ENCODE measurements at regions not wholly inside any gene's neighbourhood (a gene's known extent, or its start where the extent isn't known, plus 50 kb on each side); places are given as distances from the start of the nearest gene placed in this dataset.

DNA sequence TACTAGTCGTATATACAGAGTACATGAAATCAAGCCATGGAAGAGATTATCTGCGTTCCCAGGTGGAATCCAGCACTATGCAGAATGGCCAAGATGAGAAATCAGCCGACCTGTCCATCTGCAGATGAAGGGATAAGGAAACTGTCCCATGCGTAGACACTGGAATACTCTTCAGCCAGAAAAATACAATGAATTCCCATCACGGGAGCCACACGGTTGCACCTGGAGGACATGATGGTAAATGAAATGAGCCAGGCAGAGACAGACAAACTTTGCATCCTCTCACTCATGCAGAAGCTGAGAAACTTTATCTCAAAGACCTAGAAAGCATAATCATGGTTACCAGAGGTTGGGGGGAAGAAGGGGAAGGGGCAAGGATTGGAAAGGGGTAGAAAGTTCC lies 111.9 kb upstream of the TOP3B start:
- no peak for DNase-seq (ENCODE audit: low spot score)

DNA sequence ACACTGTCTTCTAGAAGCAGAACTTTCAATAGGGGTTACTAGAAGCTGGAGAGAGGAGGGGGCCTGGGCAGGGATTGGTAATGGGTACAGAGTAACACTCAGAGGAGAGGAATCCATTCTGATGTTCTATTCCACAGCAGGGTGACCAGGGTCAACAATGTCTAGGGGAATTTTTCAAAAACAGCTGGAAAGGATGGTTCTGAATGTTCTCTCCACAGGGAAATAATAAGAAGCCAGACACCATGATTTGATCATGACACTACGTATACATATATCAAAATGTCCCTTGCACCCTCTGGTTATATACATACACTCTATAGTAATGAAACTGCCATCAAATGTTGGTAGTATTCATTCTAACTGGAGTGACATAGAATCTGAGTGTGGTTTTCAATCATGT lies 111.2 kb upstream of the TOP3B start:
- no peak for DNase-seq (ENCODE audit: low spot score)

DNA sequence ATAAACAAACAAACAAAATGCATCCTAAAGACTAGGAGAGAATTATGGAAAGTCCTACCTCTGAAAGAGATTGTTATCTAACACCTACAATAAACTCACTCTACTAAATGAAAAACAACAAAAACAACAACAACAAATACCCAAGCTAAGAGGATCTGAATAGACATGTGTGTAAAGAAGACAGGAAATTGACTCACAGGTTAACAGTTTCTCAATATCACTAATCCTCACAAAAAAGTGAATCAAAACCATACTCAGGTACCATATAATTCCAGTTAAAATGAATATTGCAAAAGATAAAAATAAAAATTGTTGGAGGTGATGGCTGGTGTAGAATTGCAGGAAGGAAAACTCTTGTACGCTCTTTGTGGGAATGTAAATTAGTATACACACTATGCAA lies 110.4 kb upstream of the TOP3B start:
- DNase-seq (ENCODE audit: low spot score) = no peak

DNA sequence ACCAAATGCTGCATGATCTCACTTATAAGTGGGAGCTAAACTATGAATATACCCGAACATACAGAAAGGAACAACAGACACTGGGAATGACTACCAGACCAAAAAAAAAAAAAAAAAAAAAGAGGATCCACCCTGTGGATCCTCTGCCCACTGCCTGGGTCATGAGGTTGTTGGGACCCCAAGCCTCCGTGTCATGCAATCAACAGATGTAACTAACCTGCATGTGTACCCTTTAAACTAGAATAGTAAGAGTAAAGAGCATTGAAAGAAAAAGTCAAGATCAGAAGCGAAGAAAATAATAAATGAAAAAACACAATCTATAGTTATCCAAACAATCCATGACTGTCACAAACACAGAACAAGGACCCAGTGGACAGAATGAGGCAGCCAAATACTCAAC lies 109.5 kb upstream of the TOP3B start:
- DNase-seq (ENCODE audit: low spot score) = no peak

DNA sequence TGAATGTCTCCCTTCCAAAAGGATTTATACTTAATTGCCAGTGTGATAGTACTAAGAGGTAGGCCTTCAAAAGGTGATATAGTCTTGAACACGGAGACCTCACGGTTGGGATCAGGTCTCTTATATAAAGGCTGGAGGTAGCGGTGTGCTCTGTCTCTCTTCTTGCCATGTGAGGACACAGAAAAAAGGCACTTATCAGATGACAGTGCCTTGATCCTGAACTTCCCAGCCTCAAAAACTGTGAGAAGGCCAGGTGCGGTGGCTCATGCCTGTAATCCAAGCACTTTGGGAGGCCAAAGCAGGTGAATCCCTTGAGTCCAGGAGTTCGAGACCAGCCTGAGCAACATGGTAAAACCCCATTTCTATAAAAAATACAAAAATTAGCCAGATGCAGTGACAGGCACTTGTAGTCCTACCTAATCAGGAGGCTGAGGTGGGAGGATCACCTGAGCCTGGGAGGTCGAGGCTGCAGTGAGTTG lies 108.9 kb upstream of the TOP3B start:
- DNase-seq (ENCODE audit: low spot score) = no peak

DNA sequence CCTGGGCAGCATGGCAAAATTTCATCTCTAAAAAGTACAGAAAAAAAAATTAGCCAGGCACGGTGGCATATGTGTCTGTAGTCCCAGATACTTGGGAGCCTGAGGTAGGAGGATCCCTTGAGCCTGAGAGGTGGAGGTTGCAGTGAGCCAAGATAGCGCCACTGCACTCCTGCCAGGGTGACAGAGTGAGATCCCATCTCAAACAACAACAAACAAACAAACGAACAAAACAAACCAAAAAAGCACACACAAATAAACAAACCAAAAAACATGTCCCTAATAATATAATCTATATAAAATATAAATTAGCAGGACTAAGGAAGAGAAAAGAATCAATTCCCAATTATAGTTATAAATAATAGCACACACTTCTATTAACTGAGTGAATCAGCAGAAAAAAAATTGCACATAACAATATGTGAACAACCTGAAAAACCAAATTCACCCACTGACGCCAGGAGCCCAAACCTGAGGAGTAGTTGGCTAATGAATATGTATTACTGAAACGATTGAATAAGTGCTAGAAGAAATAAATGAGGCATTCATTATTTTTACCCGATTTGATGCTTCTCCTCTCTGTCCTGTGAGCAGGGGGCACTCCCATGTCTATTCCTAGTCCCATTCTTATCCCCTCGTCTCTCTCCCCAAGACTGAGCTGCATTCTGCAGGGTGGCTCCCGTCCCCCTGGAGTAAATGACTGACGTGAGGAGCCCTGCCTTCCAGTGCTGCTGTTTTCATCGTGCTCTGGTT lies 108.2 kb upstream of the TOP3B start:
- no peak for DNase-seq (ENCODE audit: low spot score)

DNA sequence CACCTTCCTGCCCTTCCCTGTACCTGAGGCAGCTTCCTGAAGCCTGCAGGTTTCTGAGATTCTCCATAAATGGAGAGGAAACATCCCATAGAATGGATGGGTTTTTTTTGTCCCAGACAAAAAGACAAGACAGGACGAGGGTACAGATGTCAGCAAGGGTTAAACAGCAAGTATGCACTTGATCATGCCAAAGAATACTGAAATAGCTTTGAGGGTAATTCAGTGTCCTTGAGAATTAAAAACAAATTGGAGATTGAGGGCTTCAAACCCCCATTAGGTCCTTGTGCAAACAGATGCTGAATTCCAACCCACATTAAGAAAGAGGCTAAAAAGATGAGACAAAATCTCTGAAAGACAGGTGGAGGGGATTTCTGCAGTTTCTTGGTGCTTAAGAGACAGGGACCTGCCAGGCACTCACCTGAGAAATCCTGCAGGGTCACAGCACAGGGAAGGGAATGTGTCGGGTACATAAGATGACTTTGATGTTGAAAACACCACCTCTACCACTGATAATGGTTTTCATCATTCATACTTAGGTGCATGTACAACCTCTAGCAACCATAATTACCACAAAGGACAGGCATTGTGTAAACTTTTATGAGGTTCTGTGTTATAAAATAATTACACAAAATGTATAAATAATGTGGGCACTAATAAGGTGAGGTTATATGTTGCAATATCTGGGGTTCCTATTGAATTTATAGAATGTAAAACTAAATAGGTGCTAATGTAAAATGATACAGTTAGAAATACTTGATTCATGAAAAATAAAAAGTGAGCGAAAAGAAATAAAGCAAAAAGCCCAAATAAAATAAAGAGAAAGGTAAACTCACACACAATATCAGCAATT lies 107.1 kb upstream of the TOP3B start:
- no peak for DNase-seq (ENCODE audit: low spot score)

DNA sequence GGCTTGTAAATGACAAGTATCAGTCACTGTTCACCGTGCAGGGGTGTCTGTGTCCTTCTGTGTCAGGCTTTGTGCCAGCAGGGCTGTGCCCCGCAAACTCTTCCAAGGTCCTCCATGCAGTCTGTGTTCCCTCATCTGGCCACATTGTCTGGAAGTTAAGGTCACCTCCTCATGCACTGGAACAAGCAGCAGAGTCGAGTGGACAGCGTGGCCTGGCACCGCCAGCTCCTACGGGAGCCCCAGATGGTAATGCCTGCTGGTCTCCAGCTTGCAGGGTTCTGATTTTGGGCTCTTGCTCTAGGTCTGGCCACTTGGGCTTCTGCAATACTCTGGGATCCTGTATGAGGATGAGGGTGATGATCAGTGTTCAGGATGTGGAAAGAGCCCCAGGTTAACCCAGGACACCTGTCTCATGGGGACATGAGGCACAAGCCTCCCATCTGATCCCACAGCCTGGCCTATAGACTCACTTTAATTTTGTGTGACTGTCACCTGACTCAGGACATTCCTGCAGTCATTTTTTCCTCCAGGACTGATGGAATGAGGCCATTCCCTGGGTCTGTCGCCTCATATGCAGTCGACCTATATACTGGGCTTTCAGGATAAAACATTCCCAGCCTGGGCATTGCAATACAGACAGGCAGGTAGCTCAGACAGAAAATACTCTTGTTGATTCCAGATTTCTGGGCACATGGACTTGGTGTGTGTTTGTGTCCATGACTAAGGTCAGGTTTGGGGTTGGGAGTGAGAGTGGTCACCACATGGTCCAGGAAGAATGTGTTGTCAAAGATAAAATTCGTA lies 106.3 kb upstream of the TOP3B start:
- DNase-seq (ENCODE audit: low spot score) = no peak

DNA sequence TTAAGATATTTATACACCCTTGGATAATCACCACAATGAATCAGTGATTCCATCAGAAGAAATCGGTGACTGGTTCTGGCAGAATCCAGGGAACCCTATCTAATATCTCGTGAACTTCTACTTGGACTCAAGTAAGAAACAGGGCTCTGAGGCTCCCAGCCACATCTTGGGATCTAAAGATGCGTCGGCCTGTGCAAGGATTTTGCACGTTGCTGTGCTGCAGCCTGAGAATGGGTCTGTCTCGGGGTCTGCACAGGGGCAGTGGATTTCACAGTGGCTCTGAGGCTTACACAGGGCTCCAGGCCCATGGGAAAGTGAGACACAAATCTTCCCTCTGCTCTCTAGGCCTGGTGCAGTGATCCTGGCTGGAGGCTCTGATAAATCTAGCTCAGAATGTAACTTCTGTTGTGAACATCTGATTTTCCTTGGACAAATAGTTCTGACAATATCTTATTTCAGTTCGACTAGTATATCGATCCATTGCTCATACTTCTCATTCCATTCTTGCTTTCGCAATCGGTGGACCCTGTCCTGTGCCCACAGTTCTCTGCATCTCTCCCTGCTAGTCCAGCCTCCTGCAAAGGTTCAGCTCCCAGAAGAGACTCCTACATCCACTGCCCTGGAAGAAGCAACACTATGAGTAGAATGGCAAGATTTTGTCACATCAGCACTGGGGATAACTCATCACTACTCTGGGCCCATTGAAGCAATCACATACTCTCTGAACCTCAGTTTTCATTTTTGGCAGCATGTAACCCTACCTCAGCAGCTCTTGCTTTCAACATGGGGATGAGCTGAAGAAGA lies 105.5 kb upstream of the TOP3B start:
- no peak for DNase-seq (ENCODE audit: low spot score)

DNA sequence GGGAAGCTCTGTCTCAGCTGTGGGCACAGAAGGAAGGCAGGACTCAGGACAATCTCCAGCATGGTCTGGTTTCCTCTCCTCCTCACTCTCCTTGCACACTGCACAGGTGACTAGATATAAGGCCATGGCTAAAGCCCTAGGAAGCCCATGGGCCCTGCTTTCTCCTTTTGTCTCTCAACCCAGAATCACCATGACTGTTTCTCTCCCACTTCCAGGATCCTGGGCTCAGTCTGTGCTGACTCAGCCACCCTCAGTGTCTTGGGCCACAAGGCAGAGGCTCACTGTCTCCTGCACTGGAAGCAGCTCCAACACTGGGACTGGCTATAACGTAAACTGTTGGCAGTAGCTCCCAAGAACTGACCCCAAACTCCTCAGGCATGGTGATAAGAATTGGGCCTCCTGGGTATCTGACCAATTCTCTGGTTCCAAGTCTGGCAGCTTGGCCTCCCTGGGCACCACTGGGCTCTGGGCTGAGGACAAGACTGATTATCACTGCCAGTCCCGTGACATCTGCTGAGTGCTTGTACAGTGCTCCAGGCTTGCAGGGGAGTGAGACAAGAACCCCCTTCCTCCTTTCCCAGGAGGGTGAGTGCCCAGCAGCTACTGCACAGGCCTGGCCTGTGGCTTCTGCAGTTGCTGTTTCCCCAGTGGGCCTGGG lies 104.0 kb upstream of the TOP3B start:
- DNase-seq (ENCODE audit: low spot score) = no peak

DNA sequence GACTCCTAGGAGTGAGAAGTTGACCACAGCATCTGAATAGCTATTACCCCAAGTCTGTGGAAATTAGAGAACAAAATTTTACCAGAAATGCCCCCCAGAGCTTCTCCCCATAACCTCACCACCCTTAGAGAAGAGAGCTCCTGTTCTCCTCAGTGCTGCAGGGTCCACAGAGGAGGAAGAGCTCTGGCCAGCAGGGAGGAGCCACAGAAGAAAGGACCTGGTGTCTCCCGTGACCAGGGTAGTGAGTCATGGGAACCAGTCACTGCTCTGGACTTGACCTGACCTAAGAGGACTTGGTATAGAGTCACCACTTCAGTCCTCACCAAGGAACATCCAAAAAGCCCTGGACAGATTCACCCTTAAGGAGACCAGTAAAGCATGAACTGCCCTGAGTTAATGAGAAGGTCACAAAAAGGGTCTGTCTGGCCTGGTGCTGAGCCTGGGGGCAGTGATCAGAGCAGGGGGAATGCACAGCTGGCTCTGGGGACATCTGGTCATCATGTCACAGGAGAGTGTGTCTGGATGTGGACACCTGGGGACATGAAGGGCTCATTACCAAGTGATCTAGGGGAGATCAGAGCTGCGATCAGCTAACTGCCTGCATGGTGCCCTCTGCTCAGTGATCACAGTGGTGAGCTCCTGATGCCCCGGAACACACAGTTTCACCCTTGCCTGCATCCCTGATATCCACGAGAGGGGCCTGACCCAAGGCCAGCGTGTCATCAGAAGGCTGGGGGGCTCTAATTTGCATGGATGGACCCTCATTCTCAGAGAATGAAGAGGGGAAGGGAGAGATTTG lies 103.3 kb upstream of the TOP3B start:
- DNase-seq (ENCODE audit: low spot score) = peak; percentile 3

DNA sequence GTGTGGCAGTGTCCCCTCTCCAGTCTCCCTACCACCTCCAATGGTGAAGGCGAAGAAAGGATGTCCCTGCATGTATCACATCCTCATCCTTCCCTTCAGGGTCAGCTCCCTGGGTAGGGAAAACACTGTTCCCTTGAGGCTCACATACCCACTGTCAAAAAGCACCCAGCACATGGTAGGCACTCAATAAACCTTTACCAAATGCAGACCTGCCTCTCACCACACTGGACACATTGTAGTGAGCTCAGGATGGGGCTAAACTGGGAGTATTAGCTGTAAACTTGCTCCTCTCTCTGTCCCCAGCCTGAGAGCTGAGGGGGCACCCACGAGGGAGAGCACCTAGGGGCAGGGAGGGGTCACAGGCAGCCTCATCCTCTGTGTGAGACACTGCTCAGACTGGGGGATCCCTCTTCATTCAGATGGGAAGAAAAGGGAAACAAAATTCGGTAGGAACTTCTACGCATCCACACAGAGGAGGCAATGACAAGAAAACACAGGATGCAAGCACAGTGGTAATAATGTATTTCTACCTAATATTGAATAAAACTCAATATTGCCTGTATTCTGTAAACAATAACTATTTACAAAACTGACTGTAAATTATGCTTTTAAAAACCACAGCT lies 101.6 kb upstream of the TOP3B start:
- DNase-seq (ENCODE audit: low spot score) = no peak

DNA sequence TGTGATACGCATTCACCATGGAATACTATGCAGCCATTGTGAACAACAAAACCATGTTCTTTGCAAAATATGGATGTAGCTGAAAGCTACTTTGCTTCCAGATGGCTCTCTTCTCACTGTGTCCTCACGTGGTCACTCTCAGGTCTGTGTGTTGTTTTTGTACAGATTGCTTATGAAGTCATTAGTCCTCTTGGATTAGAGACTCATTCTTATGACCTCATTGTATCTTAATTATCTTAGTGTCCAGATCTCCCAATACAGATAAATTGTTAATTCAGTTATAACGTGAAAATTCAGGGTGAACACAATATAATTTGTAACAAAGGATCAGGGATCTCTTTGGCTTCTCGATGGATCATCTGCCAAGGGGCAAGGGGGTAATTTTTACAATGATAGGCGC lies 100.4 kb upstream of the TOP3B start:
- no peak for DNase-seq (ENCODE audit: low spot score)

DNA sequence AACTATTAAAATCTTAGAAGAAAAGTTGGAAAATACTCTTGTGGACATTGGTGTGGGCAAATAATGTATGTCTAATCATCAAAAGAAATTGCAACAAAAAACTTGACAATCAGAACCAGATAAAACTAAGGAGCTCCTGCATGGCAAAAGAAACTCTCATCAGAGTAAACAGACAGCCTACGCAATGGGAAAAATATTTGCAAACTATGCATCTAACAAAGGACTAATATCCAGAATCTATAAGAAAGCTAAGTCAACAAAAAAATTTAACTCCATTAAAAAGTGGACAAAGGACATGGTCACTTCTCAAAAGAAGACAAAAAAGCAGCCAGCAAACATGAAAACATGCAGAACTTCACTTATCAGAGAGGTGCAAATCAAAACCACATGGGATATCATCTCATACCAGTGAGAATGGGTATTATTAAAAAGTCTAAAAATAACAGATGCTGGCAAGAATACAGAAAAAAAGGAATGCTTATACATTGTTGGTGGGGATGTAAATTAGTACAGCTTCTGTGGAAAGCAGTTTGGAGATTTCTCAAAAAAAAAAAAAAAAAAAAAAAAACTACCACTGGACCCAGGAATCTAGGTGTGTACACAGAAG lies 99.7 kb upstream of the TOP3B start:
- no peak for DNase-seq (ENCODE audit: low spot score)

DNA sequence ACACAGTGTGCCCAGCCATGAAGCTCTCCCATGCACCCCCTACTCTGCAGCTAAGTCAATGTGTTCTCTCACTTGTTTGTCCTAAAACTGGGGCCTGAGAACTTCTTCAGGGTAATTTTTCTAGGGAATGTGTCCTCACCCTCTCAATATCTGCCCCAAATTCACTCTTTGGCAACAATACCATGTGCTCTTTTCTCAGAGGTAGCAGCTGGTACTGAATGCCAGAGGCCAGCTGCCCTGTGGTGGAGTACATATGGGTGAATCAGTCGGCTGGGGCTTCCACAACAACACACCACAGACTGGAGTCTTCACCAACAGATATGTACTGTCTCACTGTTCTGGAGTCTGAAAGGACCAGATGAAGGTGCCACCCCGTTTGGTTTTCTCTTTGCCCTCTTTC lies 97.7 kb upstream of the TOP3B start:
- DNase-seq (ENCODE audit: low spot score) = no peak

DNA sequence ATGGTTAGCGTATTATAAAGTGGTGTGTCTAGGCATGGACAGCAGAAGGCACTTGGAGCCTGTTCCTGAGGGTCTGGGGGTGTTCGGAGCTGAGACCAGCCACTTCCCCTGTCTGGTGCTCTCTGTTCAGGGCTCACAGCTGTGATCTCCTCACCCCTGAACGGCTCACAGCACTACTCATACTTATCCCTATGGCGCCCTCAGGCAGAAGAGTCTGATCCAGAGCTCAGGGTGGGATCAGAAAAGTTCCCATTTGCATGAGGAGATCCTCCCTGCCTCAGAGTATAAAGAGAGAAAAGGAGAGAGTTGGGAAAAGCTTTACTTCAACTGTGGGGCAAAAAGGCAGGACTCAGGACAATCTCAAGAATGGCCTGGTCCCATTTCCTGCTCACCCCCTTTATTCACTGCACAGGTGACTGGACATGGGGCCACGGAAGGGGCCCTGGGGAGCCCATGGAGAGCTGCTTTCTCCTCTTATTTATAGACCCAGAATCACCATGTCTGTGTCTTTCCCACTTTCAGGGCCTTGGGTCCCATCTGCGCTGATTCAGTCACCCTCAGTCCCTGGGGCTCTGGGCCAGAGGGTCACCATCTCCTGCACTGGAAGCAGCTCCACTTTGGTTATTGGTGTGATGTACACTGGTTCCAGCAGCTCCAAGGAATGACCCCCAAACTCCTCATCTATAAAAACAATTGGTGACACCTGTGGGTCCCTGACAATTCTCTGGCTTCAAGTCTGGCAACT lies 97.0 kb upstream of the TOP3B start:
- DNase-seq (ENCODE audit: low spot score) = no peak

DNA sequence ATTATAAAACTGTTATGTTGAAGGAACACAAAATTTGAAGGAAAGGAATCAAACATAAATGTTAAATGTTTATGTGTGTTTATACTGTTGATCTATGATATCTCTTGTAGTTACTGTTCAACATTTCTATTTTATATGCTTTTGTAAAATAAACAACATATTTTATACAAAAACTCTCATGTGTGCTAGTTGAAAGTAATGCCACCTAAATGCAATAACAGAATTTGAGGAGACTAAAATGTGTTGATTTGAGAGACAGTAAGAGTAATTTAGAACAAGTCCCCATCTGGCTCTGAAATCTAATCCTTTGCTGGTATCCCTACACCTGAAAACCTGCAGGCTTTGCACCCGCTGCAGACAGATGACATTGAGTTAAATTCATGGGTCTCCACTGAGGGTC lies 95.7 kb upstream of the TOP3B start:
- no peak for DNase-seq (ENCODE audit: low spot score)

DNA sequence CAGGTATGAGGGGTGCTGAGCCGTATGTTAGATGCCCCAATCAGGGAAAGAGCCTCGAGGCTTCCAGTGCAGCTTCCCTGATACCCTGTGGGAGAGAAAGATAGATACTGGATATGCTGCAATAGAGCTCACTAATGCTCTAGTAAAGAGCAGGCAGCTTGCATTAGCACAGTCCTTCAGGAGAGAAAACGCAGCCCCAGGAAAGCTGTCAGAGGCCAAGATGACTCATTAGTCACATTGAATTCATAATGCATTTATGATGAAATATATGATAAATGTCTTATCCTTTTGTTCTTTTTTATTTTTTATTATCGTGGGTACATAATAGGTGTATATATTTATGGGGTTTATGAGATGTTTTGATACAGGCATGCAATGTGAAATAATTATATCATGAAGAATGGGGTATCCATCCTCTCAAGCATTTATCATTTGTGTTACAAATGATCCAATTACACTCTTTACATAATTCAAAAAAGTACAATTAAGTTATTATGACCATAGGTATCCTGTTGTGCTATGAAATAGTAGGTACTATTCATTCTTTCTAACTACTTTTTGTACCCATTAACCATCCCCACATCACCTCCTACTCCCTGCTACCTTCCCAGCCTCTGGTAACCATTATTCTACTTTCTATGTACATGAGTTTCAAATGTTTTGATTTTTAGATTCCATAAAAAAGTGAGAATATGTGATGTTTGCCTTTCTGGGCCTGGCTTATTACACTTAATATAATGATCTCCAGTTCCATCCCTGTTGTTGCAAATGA lies 94.5 kb upstream of the TOP3B start:
- DNase-seq (ENCODE audit: low spot score) = no peak
